ENCODE measurements at regions not wholly inside any gene's neighbourhood (a gene's known extent, or its start where the extent isn't known, plus 50 kb on each side); places are given as distances from the start of the nearest gene placed in this dataset.

DNA sequence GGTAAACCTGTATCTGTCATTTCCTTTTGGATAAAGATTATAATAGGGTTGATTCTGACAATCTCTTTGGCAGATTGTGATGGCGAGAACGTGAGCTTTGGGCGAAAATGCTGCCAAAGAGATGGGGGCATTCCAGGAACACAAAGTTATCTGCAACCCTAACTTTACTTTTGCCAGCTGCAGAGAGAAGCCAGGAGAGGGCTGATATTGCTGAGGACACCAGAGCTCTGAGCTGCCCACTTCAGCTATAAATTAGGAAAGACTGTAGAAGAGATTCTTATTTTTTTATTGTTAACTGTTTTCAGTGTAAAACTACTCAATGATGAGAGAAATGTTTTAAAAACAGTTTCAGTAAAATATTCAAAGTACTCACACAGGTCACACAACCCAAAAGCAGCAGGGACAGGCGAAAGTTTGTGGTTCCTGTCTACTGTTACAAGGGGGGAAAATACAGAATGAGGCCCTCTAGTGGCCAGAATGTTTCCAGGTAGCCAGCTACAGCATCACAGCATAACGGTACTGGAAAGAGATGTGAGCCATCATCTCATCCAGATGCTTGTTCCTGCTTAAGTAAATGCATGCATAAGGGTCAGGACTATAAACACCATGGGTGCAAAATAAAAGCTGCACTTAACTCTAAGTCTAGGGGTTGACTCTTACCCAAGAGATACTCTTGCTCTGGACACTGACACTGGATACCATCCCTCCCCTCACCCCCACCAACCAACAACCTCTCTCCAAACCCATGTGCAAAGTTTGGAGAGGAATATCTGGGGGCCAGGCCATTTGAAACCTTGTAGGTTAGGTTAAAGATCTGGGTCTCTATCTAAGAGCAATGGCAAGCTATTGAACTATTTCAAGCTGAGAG, 498.4 kb downstream of the RMST start:
- TF ChIP-seq CTCF (conservative IDR thresholded peaks at IDR 0.05; ENCODE audit: low read length) (peak; percentile 90), EZH2phosphoT487 (IDR thresholded peaks at IDR 0.05; ENCODE audit: borderline replicate concordance, low read depth, low read length) (no peak)
